ENCODE measurements at regions not wholly inside any gene's neighbourhood (a gene's known extent, or its start where the extent isn't known, plus 50 kb on each side); places are given as distances from the start of the nearest gene placed in this dataset.

DNA sequence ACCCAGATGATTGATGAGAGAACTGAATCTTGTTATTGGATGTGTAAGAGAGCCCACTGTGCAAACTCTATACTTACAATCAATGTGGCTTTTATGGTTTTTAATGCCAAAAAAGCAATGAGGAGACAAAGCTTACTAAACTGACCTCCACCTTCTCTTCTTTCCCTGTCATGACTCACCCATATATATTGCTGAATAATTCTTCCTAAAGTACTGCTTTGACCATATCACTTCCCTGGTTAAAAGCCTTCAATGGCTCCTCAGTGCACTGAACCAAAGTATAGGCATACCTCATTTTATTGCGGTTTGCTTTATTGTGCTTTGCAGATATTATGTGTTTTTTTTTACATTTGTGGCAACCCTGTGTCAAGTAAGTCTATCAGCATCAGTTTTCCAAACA lies 138.4 kb upstream of the PELI2 start:
- TF ChIP-seq SP1 (IDR thresholded peaks at IDR 0.05) (no peak), BHLHE40 (IDR thresholded peaks at IDR 0.05; ENCODE audit: borderline replicate concordance) (no peak), CTBP1 (IDR thresholded peaks at IDR 0.05; ENCODE audit: borderline replicate concordance) (no peak), SUZ12 (IDR thresholded peaks at IDR 0.05) (no peak), FOXA1 (IDR thresholded peaks at IDR 0.05) (no peak), ELF4 (IDR thresholded peaks at IDR 0.05) (no peak), FOXM1 (IDR thresholded peaks at IDR 0.05; ENCODE audit: borderline replicate concordance) (no peak), ARNT (IDR thresholded peaks at IDR 0.05) (no peak), TARDBP (IDR thresholded peaks at IDR 0.05) (no peak), LEF1 (IDR thresholded peaks at IDR 0.05; ENCODE audit: borderline replicate concordance) (no peak), HDGF (IDR thresholded peaks at IDR 0.05; ENCODE audit: borderline replicate concordance) (no peak), NFRKB (IDR thresholded peaks at IDR 0.05) (no peak), ZNF384 (IDR thresholded peaks at IDR 0.05) (no peak)
- TF ChIP-seq, protein P1, sequence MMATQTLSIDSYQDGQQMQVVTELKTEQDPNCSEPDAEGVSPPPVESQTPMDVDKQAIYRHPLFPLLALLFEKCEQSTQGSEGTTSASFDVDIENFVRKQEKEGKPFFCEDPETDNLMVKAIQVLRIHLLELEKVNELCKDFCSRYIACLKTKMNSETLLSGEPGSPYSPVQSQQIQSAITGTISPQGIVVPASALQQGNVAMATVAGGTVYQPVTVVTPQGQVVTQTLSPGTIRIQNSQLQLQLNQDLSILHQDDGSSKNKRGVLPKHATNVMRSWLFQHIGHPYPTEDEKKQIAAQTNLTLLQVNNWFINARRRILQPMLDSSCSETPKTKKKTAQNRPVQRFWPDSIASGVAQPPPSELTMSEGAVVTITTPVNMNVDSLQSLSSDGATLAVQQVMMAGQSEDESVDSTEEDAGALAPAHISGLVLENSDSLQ (IDR thresholded peaks at IDR 0.05) = no peak

All from HEK293T (cell line).